Suprapubic skin (tissue), 4 donors: ENCODE measurements at regions not wholly inside any gene's neighbourhood (a gene's known extent, or its start where the extent isn't known, plus 50 kb on each side); places are given as distances from the start of the nearest gene placed in this dataset.

ENCODE experiments used
- DNase-seq, 2 donors: peaks; one replicate each; pipeline ENCODE4 v3.0.0-alpha.2; 2019; ENCODE audit warnings: low spot score in 2 of 2
- H3K27ac ChIP-seq: fragments of 200-600 bp; sonication (generic); one replicate; pipeline ENCODE4 v1.5.1; 2019
- H3K27me3 ChIP-seq: fragments of 200-600 bp; sonication (generic); one replicate; pipeline ENCODE4 v1.5.1; 2019
- H3K36me3 ChIP-seq: fragments of 200-600 bp; sonication (generic); one replicate; pipeline ENCODE4 v1.5.1; 2019
- H3K4me1 ChIP-seq: fragments of 200-600 bp; sonication (generic); one replicate; pipeline ENCODE4 v1.5.1; 2019
- H3K4me3 ChIP-seq: fragments of 200-600 bp; sonication (generic); one replicate; pipeline ENCODE4 v1.5.1; 2019; ENCODE audit warnings: mild to moderate bottlenecking
- H3K9me3 ChIP-seq: fragments of 200-600 bp; sonication (generic); one replicate; pipeline ENCODE4 v1.5.1; 2019
- CTCF ChIP-seq, 2 donors: fragments of 200-600 bp in 1 of 2; fragments of 450-650 bp in 1 of 2; sonication (generic) in 1 of 2; IDR thresholded peaks; one replicate each; pipeline ENCODE4 v1.5.1; 2016 to 2019; ENCODE audit warnings: antibody characterized with exemption in 2 of 2, mild to moderate bottlenecking in 1 of 2, moderate library complexity in 1 of 2
- EP300 ChIP-seq: sonication (generic); formaldehyde crosslinking; IDR thresholded peaks from one replicate; pipeline ENCODE4 v1.6.1; 2017; ENCODE audit warnings: antibody characterized with exemption
- POLR2A ChIP-seq, 2 donors: fragments of 450-650 bp; IDR thresholded peaks; one replicate each; pipeline ENCODE4 v1.6.1; 2017; ENCODE audit warnings: antibody characterized with exemption in 2 of 2, mild to moderate bottlenecking in 2 of 2, moderate library complexity in 2 of 2
- POLR2AphosphoS5 ChIP-seq, 3 donors: sonication (generic); formaldehyde crosslinking; IDR thresholded peaks; one replicate each; pipeline ENCODE4 v1.6.1; 2017; ENCODE audit warnings: antibody characterized with exemption in 3 of 3
- WGBS: methylation state at CpG from one replicate; pipeline ENCODE4 v1.1.5; 2018; 5-methylcytosine and 5-hydroxymethylcytosine counted together

DNA sequence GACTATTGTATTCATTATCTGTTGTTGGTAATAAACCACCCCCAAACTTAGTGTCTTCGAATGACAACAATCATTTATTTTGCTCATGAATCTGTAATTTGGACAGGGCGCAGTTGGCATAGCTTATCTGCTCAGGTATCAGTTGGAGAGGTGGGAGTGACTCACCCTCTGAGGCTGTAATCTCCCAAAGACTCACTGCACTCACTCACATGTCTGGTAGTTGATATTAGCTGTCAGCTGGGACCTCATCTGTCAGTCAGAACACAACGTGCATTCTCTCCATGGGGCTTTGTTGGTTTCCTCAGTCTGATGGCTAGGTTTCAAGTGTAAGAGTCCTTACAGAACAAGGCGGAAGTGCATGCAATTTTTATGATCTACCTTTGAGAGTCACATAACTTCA is 183.5 kb upstream of the PRNP start:
- DNase-seq = no peak
- WGBS = 73% methylated on average over 4 of the region's 4 CpGs
- TF ChIP-seq POLR2AphosphoS5 (IDR thresholded peaks at IDR 0.05) (no peak), EP300 (no peak), POLR2A (IDR thresholded peaks at IDR 0.05) (no peak), CTCF (IDR thresholded peaks at IDR 0.05) (no peak)

GRCh38 chr20:4493386-4493785 is 192.9 kb upstream of the PRNP start:
- Histone ChIP-seq H3K27me3 (no peaks in the 10 kb centered on the region), H3K36me3 (no peaks in the 10 kb centered on the region), H3K27ac (no peak overlapping the region), H3K4me1 (no peaks in the 10 kb centered on the region), H3K4me3 (no peak overlapping the region), H3K9me3 (no peaks in the 10 kb centered on the region)
- WGBS = 51% methylated on average over 2 of the region's 2 CpGs
- DNase-seq = no peak
- TF ChIP-seq POLR2AphosphoS5 (IDR thresholded peaks at IDR 0.05) (no peak), EP300 (no peak), CTCF (IDR thresholded peaks at IDR 0.05) (no peak), POLR2A (IDR thresholded peaks at IDR 0.05) (no peak)

More for the DNA sequence above, 183.5 kb upstream of the PRNP start:
- no peaks in the 10 kb centered on the region for H3K9me3 ChIP-seq
- no peaks in the 10 kb centered on the region for H3K27me3 ChIP-seq
- no peak overlapping the region for H3K4me3 ChIP-seq
- no peaks in the 10 kb centered on the region for H3K4me1 ChIP-seq
- no peaks in the 10 kb centered on the region for H3K36me3 ChIP-seq
- H3K27ac ChIP-seq = no peak overlapping the region

- no peaks in the 10 kb centered on the region for H3K9me3 ChIP-seq
Measured at GRCh38 chr20:4491643-4492042, 194.6 kb upstream of the PRNP start.

GRCh38 chr20:4490606-4491280 is 195.5 kb upstream of the PRNP start:
- no peaks in the 10 kb centered on the region for H3K36me3 ChIP-seq
- no peaks in the 10 kb centered on the region for H3K9me3 ChIP-seq
- TF ChIP-seq EP300 = no peak
- no peak for TF ChIP-seq POLR2AphosphoS5 (IDR thresholded peaks at IDR 0.05)
- no peak for TF ChIP-seq POLR2A (IDR thresholded peaks at IDR 0.05)
- no peak for TF ChIP-seq CTCF (IDR thresholded peaks at IDR 0.05)
- no peak for DNase-seq
- no peaks in the 10 kb centered on the region for H3K27me3 ChIP-seq
- no peaks in the 10 kb centered on the region for H3K4me1 ChIP-seq
- no peak overlapping the region for H3K27ac ChIP-seq
- 47% methylated on average over 6 of the region's 6 CpGs for WGBS
- H3K4me3 ChIP-seq = no peak overlapping the region

More at GRCh38 chr20:4491643-4492042, 194.6 kb upstream of the PRNP start:
- no peaks in the 10 kb centered on the region for H3K36me3 ChIP-seq
- DNase-seq = no peak
- H3K4me1 ChIP-seq = no peaks in the 10 kb centered on the region
- no peaks in the 10 kb centered on the region for H3K27me3 ChIP-seq
- no peak for TF ChIP-seq POLR2AphosphoS5 (IDR thresholded peaks at IDR 0.05)
- no peak for TF ChIP-seq POLR2A (IDR thresholded peaks at IDR 0.05)
- 51% methylated on average over 2 of the region's 2 CpGs for WGBS
- H3K4me3 ChIP-seq = no peak overlapping the region
- H3K27ac ChIP-seq = no peak overlapping the region

DNA sequence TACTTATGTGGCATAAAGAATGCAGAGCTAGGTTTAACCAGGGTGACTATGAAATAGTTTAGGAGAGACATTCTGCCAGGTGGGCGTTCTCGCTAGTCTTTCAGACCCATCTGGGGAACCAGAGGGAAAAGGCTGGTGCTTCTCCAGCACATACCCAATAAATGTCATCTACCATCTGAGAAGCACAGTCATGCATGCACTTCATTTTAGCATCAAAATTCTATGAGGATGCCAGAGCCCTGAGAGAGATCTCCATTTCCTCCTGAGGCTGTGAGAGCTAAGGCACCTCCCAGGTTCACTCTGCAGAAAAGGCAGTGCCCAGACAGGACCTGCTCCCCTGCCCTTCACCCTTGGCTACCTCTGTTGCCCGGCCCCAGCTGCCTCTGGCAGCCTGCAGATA is 196.2 kb upstream of the PRNP start:
- Histone ChIP-seq H3K4me3 (no peak overlapping the region), H3K36me3 (no peaks in the 10 kb centered on the region), H3K9me3 (no peaks in the 10 kb centered on the region), H3K4me1 (no peaks in the 10 kb centered on the region), H3K27me3 (no peaks in the 10 kb centered on the region), H3K27ac (no peak overlapping the region)
- TF ChIP-seq EP300 = no peak
- no peak for TF ChIP-seq POLR2AphosphoS5 (IDR thresholded peaks at IDR 0.05)
- TF ChIP-seq POLR2A (IDR thresholded peaks at IDR 0.05) = no peak
- no peak for TF ChIP-seq CTCF (IDR thresholded peaks at IDR 0.05)
- 83% methylated on average over 2 of the region's 3 CpGs for WGBS
- no peak for DNase-seq
